Endothelial cell of umbilical vein (primary cell): ENCODE measurements at regions not wholly inside any gene's neighbourhood (a gene's known extent, or its start where the extent isn't known, plus 50 kb on each side); places are given as distances from the start of the nearest gene placed in this dataset.

ENCODE experiments used
- BruUV-seq: library from RNA; stranded (reverse); fragments of 400-500 nt; replicated peaks from 2 replicates; lab custom pipeline; 2021; lab: Mats Ljungman, UMichigan
- CTCF ChIA-PET: fragments of 300-600, 350-600 bp; sonication (Branson Sonifier 250); formaldehyde crosslinking; loops from one replicate; lab custom pipeline; 2021; ENCODE audit warnings: antibody characterized with exemption, inconsistent platforms; lab: Charles Lee
- POLR2A ChIA-PET: fragments of 300-600, 350-600 bp; sonication (Branson Sonifier 250); formaldehyde crosslinking; loops from one replicate; lab custom pipeline; 2021; ENCODE audit warnings: antibody characterized with exemption, inconsistent platforms; lab: Charles Lee
- DNase-seq: peaks from one replicate; pipeline ENCODE4 v3.0.0-alpha.2; 2011; ENCODE audit warnings: low read depth, low spot score
- FAIRE-seq: peaks from 2 replicates; lab custom pipeline; 2011; peaks lifted over from hg19 to GRCh38; lab: Jason Lieb, UNC
- H2AFZ ChIP-seq: 2 replicates; pipeline ENCODE4 v1.6.0; 2012; ENCODE audit warnings: low read depth, low read length, control low read depth, inconsistent platforms
- H3K27ac ChIP-seq: 2 replicates; pipeline ENCODE4 v1.5.1; 2011; ENCODE audit warnings: low read depth, mild to moderate bottlenecking, control low read depth, low read length, moderate library complexity; ENCODE audit not compliant: insufficient read depth
- H3K27me3 ChIP-seq, 2 experiments: 2 replicates each; pipeline versions ENCODE4 v1.6.0 to v1.6.1; 2011; ENCODE audit warnings: low read length in 2 of 2, mixed read lengths in 1 of 2; ENCODE audit not compliant: control insufficient read depth in 2 of 2, insufficient read depth in 2 of 2
- H3K36me3 ChIP-seq, 2 experiments: 2 replicates in 1 of 2; 3 replicates in 1 of 2; pipeline ENCODE4 v1.5.1; 2011; ENCODE audit warnings: low read length in 2 of 2, mild to moderate bottlenecking in 1 of 2, moderate library complexity in 1 of 2; ENCODE audit not compliant: control insufficient read depth in 2 of 2, insufficient read depth in 2 of 2; ENCODE audit errors: extremely low read depth in 1 of 2
- H3K4me1 ChIP-seq: 3 replicates; pipeline ENCODE4 v1.5.1; 2011; ENCODE audit warnings: mild to moderate bottlenecking, low read length; ENCODE audit not compliant: control insufficient read depth, insufficient read depth; ENCODE audit errors: extremely low read depth
- H3K4me2 ChIP-seq: 2 replicates; pipeline ENCODE4 v1.6.1; 2011; ENCODE audit warnings: low read length, control low read depth, mixed read lengths; ENCODE audit not compliant: insufficient read depth
- H3K4me3 ChIP-seq, 3 experiments: fragments of 200-600 bp in 1 of 3; sonication (generic), shearing (Covaris generic) in 1 of 3; replicated peaks in 1 of 3; 2 replicates each; pipeline ENCODE4 v1.5.1; 2011 to 2016; ENCODE audit warnings: control low read depth in 3 of 3, low read length in 3 of 3, mild to moderate bottlenecking in 2 of 3, inconsistent platforms in 1 of 3, low read depth in 1 of 3, moderate library complexity in 1 of 3; ENCODE audit not compliant: insufficient read depth in 1 of 3
- H3K79me2 ChIP-seq: 2 replicates; pipeline ENCODE4 v1.6.0; 2012; ENCODE audit warnings: low read length, inconsistent platforms; ENCODE audit not compliant: control insufficient read depth, insufficient read depth
- H3K9ac ChIP-seq: replicated peaks from 2 replicates; pipeline ENCODE3; 2011; ENCODE audit warnings: low read length, control low read depth; ENCODE audit not compliant: insufficient read depth; ENCODE audit errors: extremely low read depth
- H3K9me1 ChIP-seq: replicated peaks from 3 replicates; pipeline ENCODE4 v1.6.0; 2011; ENCODE audit warnings: mild to moderate bottlenecking, low read length; ENCODE audit not compliant: control insufficient read depth, insufficient read depth; ENCODE audit errors: extremely low read depth
- H3K9me3 ChIP-seq: replicated peaks from 2 replicates; pipeline ENCODE4 v1.5.1; 2012; ENCODE audit warnings: low read length, inconsistent platforms; ENCODE audit not compliant: control insufficient read depth, insufficient read depth
- H4K20me1 ChIP-seq: replicated peaks from 2 replicates; pipeline ENCODE3; 2011; ENCODE audit warnings: mild to moderate bottlenecking, low read length; ENCODE audit not compliant: control insufficient read depth, insufficient read depth; ENCODE audit errors: extremely low read depth
- CTCF ChIP-seq, 2 donors: IDR thresholded peaks; 1 replicate in 1 of 2; 2 replicates in 1 of 2; pipeline ENCODE4 v1.5.1; 2011; ENCODE audit warnings: low read length in 2 of 2, mild to moderate bottlenecking in 2 of 2, moderate library complexity in 2 of 2, control low read depth in 1 of 2, inconsistent platforms in 1 of 2, low read depth in 1 of 2; ENCODE audit not compliant: insufficient read depth in 1 of 2; ENCODE audit errors: extremely low read depth in 1 of 2
- EZH2 ChIP-seq: IDR thresholded peaks from 2 replicates; pipeline ENCODE4 v1.6.1; 2012; ENCODE audit warnings: borderline replicate concordance, low read depth, mild to moderate bottlenecking, moderate library complexity, low read length, inconsistent platforms; ENCODE audit not compliant: severe bottlenecking
- FOS ChIP-seq: IDR thresholded peaks from 2 replicates; pipeline ENCODE4 v1.6.1; 2011; ENCODE audit warnings: mild to moderate bottlenecking, low read length, moderate library complexity, borderline replicate concordance; ENCODE audit not compliant: insufficient read depth
- GATA2 ChIP-seq: IDR thresholded peaks from 2 replicates; pipeline ENCODE4 v1.7.0; 2011; ENCODE audit warnings: low read depth, mild to moderate bottlenecking, moderate library complexity, mixed read lengths, low read length; ENCODE audit not compliant: insufficient read length, insufficient read depth
- JUN ChIP-seq: IDR thresholded peaks from 2 replicates; pipeline ENCODE4 v1.6.1; 2011; ENCODE audit warnings: borderline replicate concordance, low read depth; ENCODE audit not compliant: insufficient read length, insufficient read depth
- MAX ChIP-seq: IDR thresholded peaks from 2 replicates; pipeline ENCODE4 v1.6.1; 2011; ENCODE audit not compliant: insufficient read depth, insufficient read length
- MYC ChIP-seq: IDR thresholded peaks from one replicate; pipeline ENCODE4 v1.6.1; 2011; ENCODE audit warnings: mild to moderate bottlenecking, low read depth, low read length
- POLR2A ChIP-seq: IDR thresholded peaks from 2 replicates; pipeline ENCODE4 v1.6.1; 2012; ENCODE audit warnings: low read depth, mild to moderate bottlenecking, control low read depth, low read length
- POLR2AphosphoS5 ChIP-seq: IDR thresholded peaks from 2 replicates; pipeline ENCODE4 v1.6.1; 2012; ENCODE audit warnings: low read depth, mild to moderate bottlenecking, control low read depth, low read length, moderate library complexity; ENCODE audit not compliant: insufficient read depth
- dilution Hi-C: fragments of 300-500 bp; cut with MboI; formaldehyde crosslinking; loops from one replicate; pipeline ENCODE4 v1.15.0; 2019; ENCODE audit warnings: low sequenced_read_pairs; ENCODE audit not compliant: extremely low pct_ligation_motif_present
- intact Hi-C: fragments of 100-400 bp; cut with micrococcal nuclease; formaldehyde crosslinking; loops from one replicate; pipeline ENCODE4 v1.10.0; 2022

- Histone ChIP-seq H3K79me2 (no peaks in the 10 kb centered on the region), H3K9me1 (no peaks in the 10 kb centered on the region), H2AFZ (peak overlapping the region; percentile 51), H3K9me3 (no peaks in the 10 kb centered on the region), H3K27ac (no peak overlapping the region), H3K4me3 (no peak overlapping the region), H3K27me3 (peaks cover under 1 to 2% of the 10 kb centered on the region in 2 experiments), H3K36me3 (no peaks in the 10 kb centered on the region), H3K9ac (no peak overlapping the region), H3K4me2 (no peak overlapping the region), H3K4me1 (no peaks in the 10 kb centered on the region), H4K20me1 (no peaks in the 10 kb centered on the region)
- intact Hi-C loops, result loop anchor here (1.0 to 5.0 kb wide), 5 partner anchors 79 to 236 kb away; partner anchors contain the start of genes E2F3 and MBOAT1
- ChIA-PET POLR2A (no interaction called here), CTCF (interaction anchor here (1.2 to 2.9 kb wide), 3 partner anchors 109 to 236 kb away, joined by 4 to 16 read pairs (median 14); partner anchors contain the start of gene E2F3)
- dilution Hi-C loops, result no loop called here
- FAIRE-seq (peak; percentile 89), DNase-seq (peak; percentile 78)
- TF ChIP-seq CTCF (IDR thresholded peaks at IDR 0.05; ENCODE audit: extremely low read depth in 1 of 2, insufficient read depth in 1 of 2, low read depth in 1 of 2, low read length in 2 of 2), result peak; percentile 79 to 82
- TF ChIP-seq EZH2, result no peak
- no TSS peak for BruUV-seq
Observed at GRCh38 chr6:20291764-20292580, 79.7 kb upstream of the MBOAT1 start.

GRCh38 chr6:20292905-20293304, 80.6 kb upstream of the MBOAT1 start:
- dilution Hi-C loops, result no loop called here
- Histone ChIP-seq H3K79me2 (no peaks in the 10 kb centered on the region), H2AFZ (no peak overlapping the region), H3K36me3 (no peaks in the 10 kb centered on the region), H3K4me2 (no peak overlapping the region), H4K20me1 (no peaks in the 10 kb centered on the region), H3K27me3 (peaks cover 0 to 2% of the 10 kb centered on the region in 2 experiments), H3K9me1 (no peaks in the 10 kb centered on the region), H3K27ac (no peak overlapping the region), H3K4me1 (no peaks in the 10 kb centered on the region), H3K9ac (no peak overlapping the region), H3K4me3 (no peak overlapping the region), H3K9me3 (no peaks in the 10 kb centered on the region)
- TF ChIP-seq EZH2 (no peak), CTCF (IDR thresholded peaks at IDR 0.05; ENCODE audit: extremely low read depth in 1 of 2, insufficient read depth in 1 of 2, low read depth in 1 of 2, low read length in 2 of 2) (no peak), FOS (no peak), POLR2AphosphoS5 (no peak), JUN (no peak), GATA2 (no peak), MYC (no peak), POLR2A (no peak), MAX (no peak)
- intact Hi-C loops, result loop anchor here (5.0 kb wide), 1 partner anchor 84 kb away; no protein-coding TSS in a partner anchor
- no TSS peak for BruUV-seq
- ChIA-PET CTCF (interaction anchor here (1.2 to 1.3 kb wide), 2 partner anchors 108 to 235 kb away, joined by 4 to 14 read pairs; no protein-coding TSS in a partner anchor), POLR2A (no interaction called here)
- no peak for DNase-seq
- FAIRE-seq, result no peak
